ENCODE measurements at regions not wholly inside any gene's neighbourhood (a gene's known extent, or its start where the extent isn't known, plus 50 kb on each side); places are given as distances from the start of the nearest gene placed in this dataset.

GRCh38 chr9:87140605-87141109 is 193.4 kb upstream of the GAS1 start:
- no peak for DNase-seq (ENCODE audit: low read depth)
- no peak overlapping the region for H3K4me3 ChIP-seq (ENCODE audit: low read length)
- TF ChIP-seq, protein P1, sequence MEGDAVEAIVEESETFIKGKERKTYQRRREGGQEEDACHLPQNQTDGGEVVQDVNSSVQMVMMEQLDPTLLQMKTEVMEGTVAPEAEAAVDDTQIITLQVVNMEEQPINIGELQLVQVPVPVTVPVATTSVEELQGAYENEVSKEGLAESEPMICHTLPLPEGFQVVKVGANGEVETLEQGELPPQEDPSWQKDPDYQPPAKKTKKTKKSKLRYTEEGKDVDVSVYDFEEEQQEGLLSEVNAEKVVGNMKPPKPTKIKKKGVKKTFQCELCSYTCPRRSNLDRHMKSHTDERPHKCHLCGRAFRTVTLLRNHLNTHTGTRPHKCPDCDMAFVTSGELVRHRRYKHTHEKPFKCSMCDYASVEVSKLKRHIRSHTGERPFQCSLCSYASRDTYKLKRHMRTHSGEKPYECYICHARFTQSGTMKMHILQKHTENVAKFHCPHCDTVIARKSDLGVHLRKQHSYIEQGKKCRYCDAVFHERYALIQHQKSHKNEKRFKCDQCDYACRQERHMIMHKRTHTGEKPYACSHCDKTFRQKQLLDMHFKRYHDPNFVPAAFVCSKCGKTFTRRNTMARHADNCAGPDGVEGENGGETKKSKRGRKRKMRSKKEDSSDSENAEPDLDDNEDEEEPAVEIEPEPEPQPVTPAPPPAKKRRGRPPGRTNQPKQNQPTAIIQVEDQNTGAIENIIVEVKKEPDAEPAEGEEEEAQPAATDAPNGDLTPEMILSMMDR (conservative IDR thresholded peaks at IDR 0.05; ENCODE audit: low read depth, low read length), result no peak

DNA sequence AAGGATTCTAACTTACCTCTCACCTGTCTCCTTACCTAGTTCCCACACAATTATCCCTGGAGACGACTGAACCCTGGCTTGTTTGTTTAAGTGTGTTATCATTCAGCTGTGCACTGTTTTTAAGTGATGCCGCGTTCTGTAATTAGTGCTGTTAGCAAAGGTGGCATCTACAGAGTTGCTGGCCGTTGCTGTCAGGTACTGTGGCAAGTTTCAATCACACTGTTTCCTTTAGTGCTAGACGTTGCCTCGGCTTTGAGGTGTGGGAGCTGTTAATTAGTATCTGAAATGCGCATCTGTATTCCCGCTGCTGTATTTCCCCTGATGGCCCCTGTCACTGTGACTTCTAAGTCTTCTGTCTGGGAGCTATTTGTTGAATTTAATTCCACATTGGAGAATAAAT is 193.8 kb upstream of the GAS1 start:
- H3K4me3 ChIP-seq (ENCODE audit: low read length), result no peak overlapping the region
- no peak for DNase-seq (ENCODE audit: low read depth)
- TF ChIP-seq, protein P1 (conservative IDR thresholded peaks at IDR 0.05; ENCODE audit: low read depth, low read length), result no peak

DNA sequence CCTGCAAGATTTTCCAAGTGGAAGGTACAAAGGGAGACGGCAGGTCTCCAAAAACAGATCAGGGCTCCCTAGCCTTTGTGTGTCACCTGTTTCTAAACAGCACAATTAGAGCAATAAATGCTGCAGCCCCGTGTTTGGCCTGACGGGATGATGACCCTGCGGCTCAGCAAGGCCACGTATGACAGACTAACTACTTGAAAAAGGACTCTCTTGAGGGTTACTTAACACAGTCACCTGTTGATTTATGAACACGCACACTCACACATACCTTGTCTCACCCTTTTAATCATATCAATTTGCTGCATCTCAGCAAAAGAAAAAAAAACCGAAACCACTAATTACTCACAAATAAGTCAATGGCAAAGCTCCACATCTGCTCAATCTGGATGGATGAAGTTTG is 199.6 kb upstream of the GAS1 start:
- H3K4me3 ChIP-seq (ENCODE audit: low read length), result no peak overlapping the region
- TF ChIP-seq, protein P1 (conservative IDR thresholded peaks at IDR 0.05; ENCODE audit: low read depth, low read length), result no peak
- no peak for DNase-seq (ENCODE audit: low read depth)

DNA sequence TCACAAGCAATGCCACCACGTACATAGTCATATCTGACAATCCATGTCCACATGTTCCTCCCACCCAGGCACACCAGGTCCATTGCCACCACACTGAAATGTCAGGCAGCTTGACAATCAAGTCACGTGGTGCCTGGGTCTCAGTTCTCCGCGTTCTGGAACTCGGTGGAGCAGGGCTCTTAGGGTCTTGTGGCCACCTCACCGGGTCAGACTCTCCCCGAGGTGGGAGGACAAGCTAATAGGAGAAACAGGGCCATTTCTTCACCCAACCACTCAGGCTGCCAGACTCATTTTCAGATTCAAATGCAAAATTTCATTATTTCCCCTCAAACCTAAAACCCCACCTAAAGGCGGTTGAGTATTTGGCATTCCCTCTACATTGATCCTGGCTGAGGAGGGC is 200.5 kb upstream of the GAS1 start:
- DNase-seq (ENCODE audit: low read depth), result no peak
- TF ChIP-seq, protein P1 (conservative IDR thresholded peaks at IDR 0.05; ENCODE audit: low read depth, low read length), result no peak
- H3K4me3 ChIP-seq (ENCODE audit: low read length), result peak overlapping the region; percentile 34

DNA sequence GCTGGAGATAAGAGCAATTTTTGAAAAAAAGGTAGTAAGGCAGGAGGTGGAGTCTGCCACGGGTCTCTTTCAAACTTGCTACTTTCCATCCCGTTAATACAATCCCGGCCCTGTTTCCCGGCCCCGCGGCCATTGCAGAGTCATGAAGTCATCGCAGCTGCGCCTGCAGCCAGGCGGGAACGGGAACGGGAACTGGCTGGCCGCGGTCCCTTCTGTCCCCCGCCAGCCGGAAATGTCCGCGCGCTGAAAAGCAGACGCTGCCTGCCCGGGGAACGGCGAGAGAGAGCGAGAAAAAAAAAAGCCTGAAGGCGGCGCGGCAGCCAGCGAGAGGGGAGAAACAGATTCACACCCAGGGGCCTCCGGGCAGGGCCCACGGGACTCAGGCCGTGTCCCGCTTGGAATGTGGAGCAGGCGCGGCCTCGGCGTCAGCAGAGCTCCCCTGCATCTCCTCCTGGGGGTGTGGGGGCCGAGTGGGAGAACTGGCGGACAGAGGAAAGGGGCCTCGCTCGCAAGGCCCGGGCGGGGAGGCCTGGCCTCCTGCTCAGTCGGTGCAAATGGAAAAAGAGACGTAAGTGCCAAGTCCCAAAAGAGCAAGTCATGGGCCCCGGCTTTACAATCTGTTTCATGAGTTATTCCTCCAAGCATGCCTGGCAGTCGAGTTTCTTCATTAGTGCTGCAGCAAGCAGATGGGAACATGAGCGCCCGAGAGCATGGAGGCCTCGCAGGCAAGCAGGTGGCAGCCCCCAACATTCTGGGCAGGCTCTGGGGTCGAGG is 201.2 kb upstream of the GAS1 start:
- H3K4me3 ChIP-seq (ENCODE audit: low read length), result peak overlapping the region; percentile 34
- TF ChIP-seq, protein P1 (conservative IDR thresholded peaks at IDR 0.05; ENCODE audit: low read depth, low read length), result peak; percentile 8
- peak; percentile 15 for DNase-seq (ENCODE audit: low read depth)

DNA sequence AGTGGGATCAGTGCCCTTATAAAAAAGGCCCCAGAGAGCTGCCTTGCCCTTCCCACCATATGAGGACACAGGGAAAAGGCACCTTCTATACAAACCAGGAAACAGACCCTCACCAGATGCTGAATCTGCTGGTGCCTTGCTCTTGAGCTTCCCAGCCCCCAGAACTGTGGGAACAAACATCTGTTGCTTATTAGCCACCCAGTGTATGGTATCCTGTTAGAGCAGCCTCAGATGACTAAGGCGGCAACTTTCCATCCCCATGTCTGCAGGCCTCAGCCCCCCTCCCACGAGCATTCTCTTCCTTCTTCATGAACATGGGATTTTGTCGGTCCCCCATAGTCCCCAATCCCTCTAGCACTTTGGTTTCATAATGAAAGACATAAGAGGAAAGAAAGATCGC is 202.5 kb upstream of the GAS1 start:
- TF ChIP-seq, protein P1 (conservative IDR thresholded peaks at IDR 0.05; ENCODE audit: low read depth, low read length), result no peak
- no peak for DNase-seq (ENCODE audit: low read depth)
- H3K4me3 ChIP-seq (ENCODE audit: low read length), result no peak overlapping the region

DNA sequence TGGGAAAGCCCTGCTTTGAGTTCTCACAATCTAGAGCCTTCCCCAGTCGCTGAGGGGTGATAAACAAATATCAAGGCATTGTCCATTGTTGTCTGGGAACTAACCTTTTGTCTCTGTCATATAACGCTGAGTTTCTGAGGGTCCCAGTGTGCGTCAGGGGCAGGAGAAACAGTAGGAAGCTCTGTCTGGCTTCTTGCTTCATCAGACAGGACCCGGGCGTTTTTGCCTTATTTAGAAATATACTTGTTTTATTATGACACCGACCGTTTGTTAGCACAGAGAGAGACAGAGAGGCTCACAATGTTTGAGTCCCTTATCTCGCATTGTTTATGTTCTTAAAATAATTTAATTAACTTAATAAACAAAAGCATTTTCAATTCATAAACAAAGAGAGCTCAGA is 204.9 kb upstream of the GAS1 start:
- DNase-seq (ENCODE audit: low read depth), result no peak
- TF ChIP-seq, protein P1 (conservative IDR thresholded peaks at IDR 0.05; ENCODE audit: low read depth, low read length), result no peak
- H3K4me3 ChIP-seq (ENCODE audit: low read length), result no peak overlapping the region

Data from retinal pigment epithelial cell (primary cell).